Large intestine (tissue), 3 donors: ENCODE measurements at regions not wholly inside any gene's neighbourhood (a gene's known extent, or its start where the extent isn't known, plus 50 kb on each side); places are given as distances from the start of the nearest gene placed in this dataset.
A peak's percentile ranks its signal among the peaks of the same experiment; 100 is the strongest.

Source experiments
- DNase-seq, 2 donors: peaks; one replicate each; pipeline versions ENCODE4 v3.0.0 to v3.0.0-alpha.2; 2013
- H3K27ac ChIP-seq: one replicate; pipeline ENCODE4 v1.5.1; 2013; ENCODE audit warnings: low read length
- H3K27me3 ChIP-seq: 2 replicates; pipeline ENCODE4 v1.6.1; 2013; ENCODE audit warnings: low read length; ENCODE audit not compliant: control insufficient read depth, insufficient read depth
- H3K36me3 ChIP-seq: 2 replicates; pipeline ENCODE4 v1.6.1; 2013; ENCODE audit warnings: low read length; ENCODE audit not compliant: control insufficient read depth, insufficient read depth
- H3K4me1 ChIP-seq: one replicate; pipeline ENCODE4 v1.6.1; 2013; ENCODE audit warnings: low read length; ENCODE audit not compliant: control insufficient read depth, insufficient read depth
- H3K4me3 ChIP-seq: one replicate; pipeline ENCODE4 v1.5.1; 2013; ENCODE audit warnings: low read length
- H3K9me3 ChIP-seq: one replicate; pipeline ENCODE4 v1.6.1; 2013; ENCODE audit warnings: mild to moderate bottlenecking, low read depth, low read length, moderate library complexity; ENCODE audit not compliant: control insufficient read depth
- WGBS: methylation state at CpG from one replicate; pipeline ENCODE4 v1.1.5; 2013; ENCODE audit warnings: low lambda C conversion rate; ENCODE audit not compliant: insufficient coverage; 5-methylcytosine and 5-hydroxymethylcytosine counted together

DNA sequence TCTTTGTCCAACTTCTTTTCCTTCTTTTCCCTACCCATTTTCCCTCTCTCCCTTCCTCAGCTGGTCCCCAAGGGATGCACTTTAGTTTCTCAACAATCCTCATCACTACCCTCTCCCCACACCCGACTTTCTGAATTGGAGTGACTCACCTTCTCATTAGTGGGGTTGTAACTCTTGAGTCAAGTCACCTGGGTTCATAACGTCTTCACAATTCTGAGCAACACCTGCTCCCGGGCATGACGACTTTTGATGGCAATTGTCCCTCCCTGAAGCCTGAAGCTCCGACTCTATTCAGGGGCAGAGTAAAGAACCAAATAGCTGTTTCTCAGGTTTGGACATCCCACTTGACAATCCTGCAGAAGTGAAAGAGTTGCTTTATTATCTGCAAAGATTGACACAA is 82.7 kb upstream of the OTX2 start:
- WGBS = no CpG with 5 or more reads among the region's 5 CpGs
- Histone ChIP-seq H3K27me3 (peaks cover 19% of the 10 kb centered on the region), H3K9me3 (no peaks in the 10 kb centered on the region), H3K36me3 (no peaks in the 10 kb centered on the region), H3K4me3 (no peak overlapping the region), H3K4me1 (no peaks in the 10 kb centered on the region), H3K27ac (no peak overlapping the region)
- peak in 1 of 2 donors; percentile 4 for DNase-seq

DNA sequence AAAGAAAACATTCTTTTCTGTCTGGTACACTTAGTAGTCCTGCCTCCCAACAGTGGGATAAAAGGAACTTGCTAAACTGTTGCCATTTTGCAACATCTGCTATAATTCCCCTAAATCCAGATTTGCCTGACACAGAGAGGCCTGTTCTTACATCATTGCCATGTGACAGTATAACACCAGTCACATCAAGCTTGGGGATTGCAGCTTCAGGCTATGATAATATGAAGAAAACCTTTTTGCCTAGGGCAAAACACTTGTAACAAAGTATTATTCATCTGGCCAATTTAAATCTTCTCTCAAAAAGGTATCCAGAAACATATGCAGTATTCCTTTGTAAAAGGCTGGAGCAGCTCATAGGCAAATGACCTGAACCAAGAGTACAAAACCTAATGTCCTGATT is 80.9 kb upstream of the OTX2 start:
- H3K36me3 ChIP-seq = no peaks in the 10 kb centered on the region
- H3K27ac ChIP-seq = no peak overlapping the region
- no peaks in the 10 kb centered on the region for H3K4me1 ChIP-seq
- DNase-seq = no peak
- H3K27me3 ChIP-seq = peaks cover 24% of the 10 kb centered on the region
- H3K4me3 ChIP-seq = no peak overlapping the region
- H3K9me3 ChIP-seq = no peaks in the 10 kb centered on the region

DNA sequence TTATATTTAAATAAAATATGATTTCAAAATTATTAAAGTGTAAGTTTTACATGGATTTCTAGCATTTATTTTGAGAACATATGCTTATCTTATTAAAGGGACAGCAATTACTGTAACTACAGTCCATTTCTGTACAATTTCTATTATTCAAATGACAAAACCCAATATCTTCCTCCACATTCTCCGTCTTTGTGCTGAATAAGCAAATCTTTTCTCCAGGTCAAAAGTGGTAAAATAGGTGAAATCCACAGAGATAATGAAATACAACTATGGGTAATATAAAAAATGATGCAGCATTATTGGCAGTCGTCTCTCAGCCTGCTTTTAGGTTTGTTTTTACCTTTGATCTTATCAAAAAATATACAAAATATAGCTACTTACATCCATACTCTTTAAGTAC is 79.4 kb upstream of the OTX2 start:
- no peaks in the 10 kb centered on the region for H3K4me1 ChIP-seq
- no peak for DNase-seq
- peaks cover 24% of the 10 kb centered on the region for H3K27me3 ChIP-seq
- H3K27ac ChIP-seq = no peak overlapping the region
- H3K36me3 ChIP-seq = no peaks in the 10 kb centered on the region
- no peak overlapping the region for H3K4me3 ChIP-seq
- no peaks in the 10 kb centered on the region for H3K9me3 ChIP-seq
- WGBS = 100% methylated on average over 1 of the region's 2 CpGs

- Histone ChIP-seq H3K36me3 (no peaks in the 10 kb centered on the region), H3K27ac (no peak overlapping the region), H3K9me3 (no peaks in the 10 kb centered on the region), H3K4me3 (no peak overlapping the region), H3K27me3 (peaks cover 19% of the 10 kb centered on the region), H3K4me1 (no peaks in the 10 kb centered on the region)
- no CpG with 5 or more reads among the region's 3 CpGs for WGBS
- DNase-seq = no peak
These were observed 78.0 kb upstream of the OTX2 start for GRCh38 chr14:56888274-56888673.

- no CpG with 5 or more reads among the region's 2 CpGs for WGBS
- H3K4me1 ChIP-seq = no peaks in the 10 kb centered on the region
- H3K27me3 ChIP-seq = peaks cover 14% of the 10 kb centered on the region
- no peak overlapping the region for H3K27ac ChIP-seq
- H3K9me3 ChIP-seq = no peaks in the 10 kb centered on the region
- H3K36me3 ChIP-seq = no peaks in the 10 kb centered on the region
- H3K4me3 ChIP-seq = no peak overlapping the region
- no peak for DNase-seq
These were observed 76.9 kb upstream of the OTX2 start for GRCh38 chr14:56887216-56887615.

DNA sequence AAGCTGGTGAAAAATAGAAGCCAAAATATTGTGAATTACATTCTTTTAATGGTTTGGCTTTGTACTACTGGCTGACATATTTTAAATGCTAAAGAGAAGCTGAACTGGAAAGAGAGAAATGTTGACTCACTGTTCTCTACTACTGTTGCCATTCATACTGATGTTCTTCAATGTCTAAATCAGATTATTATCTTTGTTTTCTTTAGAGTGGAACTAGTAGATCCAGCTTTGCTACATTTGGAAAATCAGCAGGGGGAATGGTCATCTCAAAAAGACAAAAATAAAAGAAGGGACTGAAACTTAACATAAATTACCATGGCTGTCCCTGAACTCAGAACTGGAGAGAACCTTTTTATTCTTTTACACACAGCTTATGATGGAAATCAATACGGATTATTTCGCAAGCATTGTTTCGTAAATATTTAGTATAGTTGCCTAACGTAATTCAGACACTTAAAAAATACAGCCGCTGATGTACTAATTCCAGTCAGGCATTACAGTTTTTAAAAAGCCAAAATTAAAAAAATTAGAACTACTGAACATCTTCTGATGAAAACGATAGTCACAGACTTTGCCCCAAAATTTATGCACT is 76.3 kb upstream of the OTX2 start:
- Histone ChIP-seq H3K4me1 (no peaks in the 10 kb centered on the region), H3K27ac (no peak overlapping the region), H3K4me3 (no peak overlapping the region), H3K36me3 (no peaks in the 10 kb centered on the region), H3K27me3 (peaks cover 14% of the 10 kb centered on the region), H3K9me3 (no peaks in the 10 kb centered on the region)
- WGBS = 83% methylated on average over 5 of the region's 6 CpGs
- DNase-seq = no peak

DNA sequence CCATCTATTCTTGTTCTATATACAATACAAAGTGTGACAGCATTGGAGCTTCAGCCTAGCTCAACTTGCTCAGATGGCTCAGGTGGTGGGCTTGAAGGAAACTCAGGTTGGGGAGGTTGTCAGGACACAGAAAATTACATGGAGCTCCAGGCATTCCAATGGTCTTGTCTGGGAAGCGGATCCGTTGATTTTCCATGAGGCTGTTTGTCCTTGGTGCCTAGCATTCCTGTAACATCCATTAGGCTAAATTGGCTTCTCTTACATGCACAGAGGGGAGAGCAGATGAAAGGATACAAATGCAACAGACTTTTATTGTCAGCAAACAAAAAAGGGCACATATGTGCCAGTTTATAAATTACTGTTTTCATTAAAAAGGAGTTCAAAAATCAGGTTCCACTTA is 75.5 kb upstream of the OTX2 start:
- Histone ChIP-seq H3K9me3 (no peaks in the 10 kb centered on the region), H3K36me3 (no peaks in the 10 kb centered on the region), H3K27ac (no peak overlapping the region), H3K4me1 (no peaks in the 10 kb centered on the region), H3K4me3 (no peak overlapping the region), H3K27me3 (peaks cover 18% of the 10 kb centered on the region)
- WGBS = no CpG with 5 or more reads among the region's 2 CpGs
- no peak for DNase-seq

DNA sequence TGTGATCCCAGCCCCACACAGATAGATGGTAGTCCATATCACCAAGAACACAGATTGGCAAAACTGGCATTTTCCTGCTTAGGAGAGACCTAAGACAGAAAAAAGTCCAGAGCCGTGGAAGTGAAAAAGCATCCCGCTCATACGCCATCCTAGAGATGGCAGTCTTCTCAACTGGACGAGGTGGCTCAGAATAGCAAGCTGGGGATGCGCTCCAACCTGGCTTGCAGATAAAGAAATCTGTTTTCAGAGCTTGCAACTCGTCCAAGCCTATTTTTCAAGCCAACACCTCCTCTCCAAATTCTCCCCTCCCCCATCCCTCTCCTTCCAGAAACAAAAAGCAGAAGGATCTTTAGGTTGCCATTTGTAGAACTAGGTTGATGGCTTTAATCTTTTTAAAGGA is 74.3 kb upstream of the OTX2 start:
- peaks cover 19% of the 10 kb centered on the region for H3K27me3 ChIP-seq
- no CpG with 5 or more reads among the region's 6 CpGs for WGBS
- H3K4me1 ChIP-seq = no peaks in the 10 kb centered on the region
- no peaks in the 10 kb centered on the region for H3K9me3 ChIP-seq
- no peak overlapping the region for H3K27ac ChIP-seq
- H3K36me3 ChIP-seq = no peaks in the 10 kb centered on the region
- DNase-seq = no peak
- H3K4me3 ChIP-seq = no peak overlapping the region

GRCh38 chr14:56881181-56881580 is 70.9 kb upstream of the OTX2 start:
- Histone ChIP-seq H3K4me3 (no peak overlapping the region), H3K9me3 (no peaks in the 10 kb centered on the region), H3K4me1 (no peaks in the 10 kb centered on the region), H3K36me3 (no peaks in the 10 kb centered on the region), H3K27me3 (peaks cover 8% of the 10 kb centered on the region), H3K27ac (no peak overlapping the region)
- 80% methylated on average over 1 of the region's 3 CpGs for WGBS
- DNase-seq = no peak

DNA sequence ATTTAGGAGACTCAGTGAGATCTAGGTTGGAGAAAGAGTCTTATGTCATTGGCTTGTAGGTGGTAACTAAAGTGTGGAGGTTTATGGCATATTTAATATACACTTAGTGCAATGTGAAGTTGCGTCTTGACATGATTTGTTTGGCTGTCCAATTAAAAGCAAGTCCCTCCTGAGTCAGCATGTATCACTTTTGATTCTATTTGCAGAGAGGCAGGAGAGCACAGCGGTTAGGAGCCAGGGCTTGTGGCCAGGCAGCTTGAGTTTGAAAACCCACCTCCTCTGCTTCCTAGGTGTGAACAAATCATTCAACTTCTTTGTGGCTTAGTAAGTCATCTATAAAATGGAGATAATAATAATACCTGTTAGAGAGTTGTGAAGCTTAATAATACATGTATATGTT is 68.5 kb upstream of the OTX2 start:
- no peak for DNase-seq
- H3K36me3 ChIP-seq = no peaks in the 10 kb centered on the region
- no CpG with 5 or more reads among the region's 2 CpGs for WGBS
- H3K27ac ChIP-seq = no peak overlapping the region
- H3K4me3 ChIP-seq = no peak overlapping the region
- H3K27me3 ChIP-seq = peaks cover 5% of the 10 kb centered on the region
- no peaks in the 10 kb centered on the region for H3K4me1 ChIP-seq
- H3K9me3 ChIP-seq = no peaks in the 10 kb centered on the region

DNA sequence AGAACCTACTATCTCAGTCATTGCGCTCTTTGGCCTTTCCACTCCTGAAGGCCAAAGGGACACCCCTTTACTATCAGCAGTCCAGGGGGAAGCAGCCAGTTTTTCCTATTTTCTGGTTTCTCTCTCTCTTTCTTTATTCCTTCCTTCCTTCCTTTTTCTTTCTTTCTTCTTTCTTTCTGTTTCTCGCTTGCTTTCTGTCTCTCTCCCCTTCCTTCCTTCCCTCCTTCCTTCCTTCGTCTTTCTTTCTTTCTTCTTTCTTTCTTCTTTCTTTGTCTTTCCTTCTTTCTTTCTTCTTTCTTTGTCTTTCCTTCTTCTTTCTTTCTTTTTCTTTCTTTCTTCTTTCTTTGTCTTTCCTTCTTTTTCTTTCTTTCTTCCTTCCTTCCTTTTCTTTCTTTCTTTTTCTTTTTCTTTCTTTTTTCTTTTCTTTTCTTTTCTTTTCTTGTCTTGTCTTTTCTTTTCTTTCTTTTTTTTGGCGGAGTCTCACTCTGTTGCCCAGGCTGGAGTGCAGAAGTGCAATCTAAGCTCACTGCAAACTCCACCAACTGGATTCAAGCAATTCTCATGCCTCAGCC is 64.9 kb upstream of the OTX2 start:
- no peak for DNase-seq
- WGBS = 95% methylated on average over 4 of the region's 4 CpGs
- H3K4me1 ChIP-seq = no peaks in the 10 kb centered on the region

More for the DNA sequence above, 64.9 kb upstream of the OTX2 start:
- H3K27ac ChIP-seq = no peak overlapping the region
- no peaks in the 10 kb centered on the region for H3K9me3 ChIP-seq
- no peak overlapping the region for H3K4me3 ChIP-seq
- no peaks in the 10 kb centered on the region for H3K27me3 ChIP-seq
- no peaks in the 10 kb centered on the region for H3K36me3 ChIP-seq
